Lower leg skin (tissue), 3 donors: ENCODE measurements at regions not wholly inside any gene's neighbourhood (a gene's known extent, or its start where the extent isn't known, plus 50 kb on each side); places are given as distances from the start of the nearest gene placed in this dataset.

Source experiments
- CTCF ChIP-seq, 3 donors: fragments of 450-650 bp; IDR thresholded peaks; one replicate each; pipeline ENCODE4 v1.5.1; 2016; ENCODE audit warnings: antibody characterized with exemption in 3 of 3, mild to moderate bottlenecking in 3 of 3, moderate library complexity in 2 of 3
- POLR2A ChIP-seq, 2 donors: fragments of 450-650 bp; IDR thresholded peaks; one replicate each; pipeline ENCODE4 v1.6.1; 2016 to 2017; ENCODE audit warnings: antibody characterized with exemption in 2 of 2, mild to moderate bottlenecking in 1 of 2, moderate library complexity in 1 of 2

DNA sequence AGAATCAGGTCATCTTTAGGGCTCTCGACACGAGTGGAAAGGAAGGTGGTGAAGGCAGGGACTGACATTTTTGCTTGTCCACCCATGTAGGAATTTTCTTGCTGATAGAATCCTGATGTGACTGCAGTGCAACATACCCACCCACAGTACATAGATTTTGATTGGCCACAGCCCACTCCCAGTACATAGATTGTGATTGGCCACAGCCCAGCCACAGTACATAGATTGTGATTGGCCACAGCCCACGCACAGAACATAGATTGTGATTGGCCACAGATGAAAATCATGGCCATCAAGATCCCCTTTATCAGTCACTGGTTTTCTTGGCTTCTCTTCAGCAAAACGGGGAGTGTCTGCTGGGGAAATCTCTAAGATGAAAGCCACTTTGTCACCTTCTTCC is 1041.5 kb downstream of the AACS start:
- TF ChIP-seq CTCF (IDR thresholded peaks at IDR 0.05) (no peak), POLR2A (IDR thresholded peaks at IDR 0.05) (no peak)
